Mesendoderm (in vitro differentiated cells): ENCODE measurements at regions not wholly inside any gene's neighbourhood (a gene's known extent, or its start where the extent isn't known, plus 50 kb on each side); places are given as distances from the start of the nearest gene placed in this dataset.

Source experiments
- DNase-seq: peaks from one replicate; pipeline ENCODE4 v3.0.0; 2013
- H2AK5ac ChIP-seq: 2 replicates; pipeline ENCODE4 v1.6.1; 2013; ENCODE audit warnings: low read length, inconsistent platforms
- H2BK120ac ChIP-seq: 2 replicates; pipeline ENCODE4 v1.6.1; 2013; ENCODE audit warnings: low read depth, mild to moderate bottlenecking, low read length, moderate library complexity, mixed read lengths
- H2BK15ac ChIP-seq: replicated peaks from 2 replicates; pipeline ENCODE4 v1.6.1; 2013; ENCODE audit warnings: low read depth, mild to moderate bottlenecking, moderate library complexity
- H2BK5ac ChIP-seq: 2 replicates; pipeline ENCODE4 v1.6.1; 2013; ENCODE audit warnings: low read length, inconsistent platforms
- H3K18ac ChIP-seq: 2 replicates; pipeline ENCODE4 v1.6.1; 2013; ENCODE audit warnings: mild to moderate bottlenecking, low read length, mixed read lengths
- H3K23ac ChIP-seq: one replicate; pipeline ENCODE4 v1.6.1; 2013; ENCODE audit warnings: low read length
- H3K27ac ChIP-seq: 2 replicates; pipeline ENCODE4 v1.5.1; 2013; ENCODE audit warnings: low read depth, mild to moderate bottlenecking, inconsistent platforms, low read length, moderate library complexity
- H3K27me3 ChIP-seq: 2 replicates; pipeline ENCODE4 v1.6.1; 2013; ENCODE audit warnings: low read length, control low read depth, mild to moderate bottlenecking, inconsistent platforms; ENCODE audit not compliant: insufficient read depth, poor library complexity
- H3K36me3 ChIP-seq: 2 replicates; pipeline ENCODE4 v1.6.1; 2013; ENCODE audit warnings: low read length, inconsistent platforms; ENCODE audit not compliant: control insufficient read depth, insufficient read depth
- H3K4ac ChIP-seq: one replicate; pipeline ENCODE4 v1.6.1; 2013; ENCODE audit warnings: low read depth, mild to moderate bottlenecking, low read length, moderate library complexity
- H3K4me1 ChIP-seq: 2 replicates; pipeline ENCODE4 v1.6.1; 2013; ENCODE audit warnings: low read depth, low read length, inconsistent platforms; ENCODE audit not compliant: control insufficient read depth
- H3K4me2 ChIP-seq: 2 replicates; pipeline ENCODE4 v1.6.1; 2013; ENCODE audit warnings: low read length
- H3K4me3 ChIP-seq: 2 replicates; pipeline ENCODE4 v1.5.1; 2013; ENCODE audit warnings: mild to moderate bottlenecking, low read length
- H3K56ac ChIP-seq: one replicate; pipeline ENCODE4 v1.6.1; 2013; ENCODE audit warnings: low read length
- H3K79me1 ChIP-seq: 2 replicates; pipeline ENCODE4 v1.6.1; 2013; ENCODE audit warnings: low read length, inconsistent platforms
- H3K79me2 ChIP-seq: 2 replicates; pipeline ENCODE4 v1.6.1; 2013; ENCODE audit warnings: mild to moderate bottlenecking, low read length; ENCODE audit not compliant: control insufficient read depth, insufficient read depth
- H3K9ac ChIP-seq: 2 replicates; pipeline ENCODE4 v1.6.1; 2013; ENCODE audit warnings: low read length, inconsistent platforms
- H4K5ac ChIP-seq: one replicate; pipeline ENCODE4 v1.6.1; 2013; ENCODE audit warnings: low read length
- H4K8ac ChIP-seq: one replicate; pipeline ENCODE4 v1.6.1; 2013; ENCODE audit warnings: low read depth, mild to moderate bottlenecking, control low read depth, low read length, moderate library complexity
- WGBS: extraction: QIAGEN DNeasy Blood & Tissue Kit; methylation state at CpG from one replicate; pipeline ENCODE4 v1.1.7; 2013; ENCODE audit warnings: low lambda C conversion rate, missing lambda C conversion rate; ENCODE audit not compliant: insufficient coverage; ENCODE audit errors: extremely low coverage; 5-methylcytosine and 5-hydroxymethylcytosine counted together
- small RNA-seq: library from polyadenylated mRNA; stranded (forward); fragments of <200 nt; extraction: miRNeasy Mini kit (QIAGEN cat#:217004); gene quantifications from one replicate; pipeline ENCODE3, GENCODE V24; 2013; ENCODE audit not compliant: insufficient read depth

DNA sequence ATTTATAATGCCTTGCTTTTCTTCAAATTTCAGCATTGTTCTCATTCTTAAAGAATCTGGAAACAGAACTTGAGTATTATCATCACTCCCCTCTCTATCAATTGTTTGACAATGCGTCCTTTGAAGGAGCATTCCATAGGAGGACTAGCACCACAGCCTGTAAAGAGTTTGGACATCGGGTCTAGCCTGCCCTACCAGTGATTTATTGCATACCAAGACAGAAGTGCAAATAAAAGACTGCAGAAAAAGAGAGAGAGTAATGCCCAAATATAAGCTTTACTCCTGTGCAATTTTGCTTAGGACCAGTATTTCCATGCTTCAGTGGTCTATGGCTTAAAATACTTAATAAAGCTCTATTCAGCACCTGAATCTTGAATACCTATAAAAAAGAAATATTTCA lies 55.4 kb upstream of the MAP2 start:
- no peak for DNase-seq
- Histone ChIP-seq H3K9ac (no peak overlapping the region), H3K4me1 (no peaks in the 10 kb centered on the region), H2BK5ac (no peak overlapping the region), H3K36me3 (no peaks in the 10 kb centered on the region), H3K4me2 (no peak overlapping the region), H2BK120ac (no peak overlapping the region), H2AK5ac (no peak overlapping the region), H3K23ac (no peak overlapping the region), H3K27ac (no peak overlapping the region), H3K4ac (no peak overlapping the region), H4K5ac (no peak overlapping the region), H4K8ac (no peak overlapping the region), H3K27me3 (no peaks in the 10 kb centered on the region), H3K56ac (no peak overlapping the region), H3K79me2 (no peaks in the 10 kb centered on the region), H3K4me3 (no peak overlapping the region), H3K18ac (no peak overlapping the region), H2BK15ac (no peak overlapping the region), H3K79me1 (no peaks in the 10 kb centered on the region)
- no CpG with 5 or more reads among the region's 2 CpGs for WGBS

DNA sequence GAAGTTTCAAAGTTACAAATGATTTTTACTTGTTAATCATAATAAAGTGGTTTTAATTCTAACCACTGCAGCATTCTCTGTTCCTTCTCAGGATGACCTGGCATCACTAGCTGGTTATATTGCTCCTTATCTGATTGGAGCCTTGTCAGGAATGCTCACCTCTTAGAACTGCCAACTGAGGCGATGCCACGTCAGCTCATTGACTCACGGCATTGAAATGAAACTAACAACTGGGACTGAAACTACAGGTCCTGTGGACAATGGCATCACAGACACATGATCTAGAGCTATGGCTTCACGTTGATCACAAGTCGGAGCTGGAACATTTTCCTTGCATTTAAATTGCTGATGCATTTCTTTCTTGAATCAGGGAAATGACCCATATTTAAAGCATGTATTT lies 54.9 kb upstream of the MAP2 start:
- Histone ChIP-seq H4K8ac (no peak overlapping the region), H3K27me3 (no peaks in the 10 kb centered on the region), H3K79me1 (no peaks in the 10 kb centered on the region), H2BK5ac (no peak overlapping the region), H3K79me2 (no peaks in the 10 kb centered on the region), H3K27ac (no peak overlapping the region), H3K36me3 (no peaks in the 10 kb centered on the region), H3K18ac (no peak overlapping the region), H2BK15ac (no peak overlapping the region), H3K23ac (no peak overlapping the region), H2BK120ac (no peak overlapping the region), H4K5ac (no peak overlapping the region), H3K4me3 (no peak overlapping the region), H3K4me2 (no peak overlapping the region), H3K9ac (no peak overlapping the region), H3K4ac (no peak overlapping the region), H2AK5ac (no peak overlapping the region), H3K56ac (no peak overlapping the region), H3K4me1 (no peaks in the 10 kb centered on the region)
- DNase-seq: peak; percentile 52
- WGBS: no CpG with 5 or more reads among the region's 5 CpGs

DNA sequence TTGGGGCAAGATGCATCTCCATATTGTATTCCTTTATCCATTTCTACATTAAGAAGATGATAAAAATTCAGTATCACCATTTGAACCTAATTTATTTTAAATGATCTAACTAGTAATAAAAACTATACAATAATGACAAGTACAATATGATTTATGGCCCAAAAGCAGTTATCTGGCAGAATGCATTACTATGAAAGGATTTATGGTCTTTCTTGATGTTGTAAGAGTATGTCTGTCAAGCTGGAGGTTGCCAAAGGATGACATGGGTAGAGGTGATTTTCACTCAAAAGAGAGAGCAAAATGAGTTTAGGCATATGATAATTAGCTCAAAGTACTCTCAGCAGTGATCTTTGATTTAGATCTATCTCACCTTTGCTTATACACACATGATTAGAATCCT lies 54.2 kb upstream of the MAP2 start:
- H3K27ac ChIP-seq: no peak overlapping the region
- H2BK15ac ChIP-seq: no peak overlapping the region
- no peaks in the 10 kb centered on the region for H3K79me2 ChIP-seq
- no peak overlapping the region for H3K9ac ChIP-seq
- no peaks in the 10 kb centered on the region for H3K36me3 ChIP-seq
- H3K4me3 ChIP-seq: no peak overlapping the region
- no peak overlapping the region for H3K18ac ChIP-seq
- H4K8ac ChIP-seq: no peak overlapping the region
- no peak overlapping the region for H2AK5ac ChIP-seq
- H3K27me3 ChIP-seq: no peaks in the 10 kb centered on the region
- no peaks in the 10 kb centered on the region for H3K4me1 ChIP-seq
- no peak for DNase-seq
- H3K23ac ChIP-seq: no peak overlapping the region
- no peak overlapping the region for H3K4me2 ChIP-seq
- H2BK5ac ChIP-seq: no peak overlapping the region
- H4K5ac ChIP-seq: no peak overlapping the region
- H3K79me1 ChIP-seq: no peaks in the 10 kb centered on the region
- no peak overlapping the region for H2BK120ac ChIP-seq
- no peak overlapping the region for H3K4ac ChIP-seq
- no peak overlapping the region for H3K56ac ChIP-seq

DNA sequence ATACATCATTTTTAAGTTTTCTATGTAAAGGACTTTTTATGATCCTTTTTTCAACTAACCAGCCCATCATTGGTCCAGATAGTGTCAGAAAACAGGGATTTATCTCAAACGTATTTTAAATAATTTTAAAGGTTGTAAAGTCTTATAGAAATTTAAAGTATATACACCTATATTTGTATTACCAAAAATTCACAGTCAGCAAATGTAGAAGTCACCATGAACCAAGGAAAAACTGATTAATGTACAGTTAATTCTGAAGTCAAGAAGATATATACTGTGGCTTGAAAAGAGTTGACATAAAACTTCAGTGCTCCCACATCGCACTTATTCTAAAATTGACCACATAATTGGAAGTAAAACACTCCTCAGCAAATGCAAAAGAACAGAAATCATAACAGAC lies 52.4 kb upstream of the MAP2 start:
- WGBS: no CpG with 5 or more reads among the region's 2 CpGs
- H2BK5ac ChIP-seq: no peak overlapping the region
- H3K79me1 ChIP-seq: no peaks in the 10 kb centered on the region

More for the DNA sequence above, 52.4 kb upstream of the MAP2 start:
- H2BK15ac ChIP-seq: no peak overlapping the region
- no peaks in the 10 kb centered on the region for H3K4me1 ChIP-seq
- no peak overlapping the region for H4K5ac ChIP-seq
- H3K23ac ChIP-seq: no peak overlapping the region
- no peaks in the 10 kb centered on the region for H3K79me2 ChIP-seq
- H3K9ac ChIP-seq: no peak overlapping the region
- H3K4ac ChIP-seq: no peak overlapping the region
- no peaks in the 10 kb centered on the region for H3K36me3 ChIP-seq
- no peak for DNase-seq
- H2BK120ac ChIP-seq: no peak overlapping the region
- H4K8ac ChIP-seq: no peak overlapping the region
- no peak overlapping the region for H3K4me2 ChIP-seq
- H3K18ac ChIP-seq: no peak overlapping the region
- no peak overlapping the region for H3K4me3 ChIP-seq
- H3K56ac ChIP-seq: no peak overlapping the region
- no peak overlapping the region for H2AK5ac ChIP-seq
- H3K27ac ChIP-seq: no peak overlapping the region
- H3K27me3 ChIP-seq: no peaks in the 10 kb centered on the region

Small RNA genes lying in the stretch of these regions (small RNA-seq; reads per million reads assigned to genes)
- 0.54 reads per million for gene RNA5SP117
